ENCODE measurements at regions not wholly inside any gene's neighbourhood (a gene's known extent, or its start where the extent isn't known, plus 50 kb on each side); places are given as distances from the start of the nearest gene placed in this dataset.
"Not testable (repeated sequence)": the region's sequence is repeated elsewhere in the genome, so short reads cannot be mapped to it uniquely, and the experiment has no call there.

- H3K9me3 Mint-ChIP-seq (ENCODE audit: low read depth), result no peaks in the 10 kb centered on the region
- H3K4me1 Mint-ChIP-seq, result no peaks in the 10 kb centered on the region
- no peak overlapping the region for H3K4me3 Mint-ChIP-seq
- no peak for ATAC-seq
- H3K27ac Mint-ChIP-seq, result no peak overlapping the region
- CTCF ChIA-PET, result no interaction called here
- no peaks in the 10 kb centered on the region for H3K36me3 Mint-ChIP-seq
- H3K27me3 Mint-ChIP-seq, result no peaks in the 10 kb centered on the region
- no peak for DNase-seq
These were observed 100.7 kb upstream of the PTPRG start for GRCh38 chr3:61460636-61461035.

GRCh38 chr3:61463191-61463590, 98.2 kb upstream of the PTPRG start:
- no peak for ATAC-seq
- CTCF ChIA-PET, result no interaction called here
- H3K4me1 Mint-ChIP-seq, result no peaks in the 10 kb centered on the region

GRCh38 chr3:61464518-61465140, 96.7 kb upstream of the PTPRG start:
- Mint-ChIP-seq H3K4me1 (no peaks in the 10 kb centered on the region), H3K4me3 (no peak overlapping the region), H3K36me3 (no peaks in the 10 kb centered on the region), H3K27ac (no peak overlapping the region), H3K27me3 (no peaks in the 10 kb centered on the region), H3K9me3 (ENCODE audit: low read depth) (no peaks in the 10 kb centered on the region)
- CTCF ChIA-PET, result no interaction called here
- ATAC-seq (no peak), DNase-seq (no peak)

More at GRCh38 chr3:61463191-61463590, 98.2 kb upstream of the PTPRG start:
- no peak overlapping the region for H3K4me3 Mint-ChIP-seq
- no peaks in the 10 kb centered on the region for H3K36me3 Mint-ChIP-seq
- no peaks in the 10 kb centered on the region for H3K9me3 Mint-ChIP-seq (ENCODE audit: low read depth)
- H3K27me3 Mint-ChIP-seq, result no peaks in the 10 kb centered on the region
- DNase-seq, result no peak
- no peak overlapping the region for H3K27ac Mint-ChIP-seq

- CTCF ChIA-PET, result no interaction called here
- Mint-ChIP-seq H3K27ac (no peak overlapping the region), H3K9me3 (ENCODE audit: low read depth) (no peaks in the 10 kb centered on the region), H3K36me3 (no peaks in the 10 kb centered on the region), H3K4me3 (no peak overlapping the region), H3K4me1 (no peaks in the 10 kb centered on the region), H3K27me3 (no peaks in the 10 kb centered on the region)
- DNase-seq (no peak), ATAC-seq (no peak)
These were observed 95.0 kb upstream of the PTPRG start for GRCh38 chr3:61466357-61466756.

- DNase-seq, result no peak
- no peak overlapping the region for H3K27ac Mint-ChIP-seq
- H3K27me3 Mint-ChIP-seq, result no peaks in the 10 kb centered on the region
- no peak for ATAC-seq
- CTCF ChIA-PET, result interaction anchor here (1.0 kb wide), 1 partner anchor 10 kb away, joined by 4 read pairs; no protein-coding TSS in a partner anchor
- peaks cover 2% of the 10 kb centered on the region for H3K9me3 Mint-ChIP-seq (ENCODE audit: low read depth)
- H3K4me1 Mint-ChIP-seq, result no peaks in the 10 kb centered on the region
- no peaks in the 10 kb centered on the region for H3K36me3 Mint-ChIP-seq
- no peak overlapping the region for H3K4me3 Mint-ChIP-seq
These were observed 77.4 kb upstream of the PTPRG start for GRCh38 chr3:61483997-61484396.

GRCh38 chr3:61493339-61493738, 68.0 kb upstream of the PTPRG start:
- Mint-ChIP-seq H3K36me3 (no peaks in the 10 kb centered on the region), H3K27ac (no peak overlapping the region), H3K4me3 (no peak overlapping the region), H3K27me3 (no peaks in the 10 kb centered on the region), H3K9me3 (ENCODE audit: low read depth) (peaks cover 9% of the 10 kb centered on the region), H3K4me1 (no peaks in the 10 kb centered on the region)
- CTCF ChIA-PET, result no interaction called here
- no peak for ATAC-seq
- no peak for DNase-seq

- CTCF ChIA-PET, result interaction anchor here (1.4 kb wide), 1 partner anchor 11 kb away, joined by 4 read pairs; no protein-coding TSS in a partner anchor
- not testable (repeated sequence) for ATAC-seq; DNase-seq; H3K27me3 Mint-ChIP-seq; H3K9me3 Mint-ChIP-seq (ENCODE audit: low read depth); H3K4me3 Mint-ChIP-seq; H3K27ac Mint-ChIP-seq; H3K36me3 Mint-ChIP-seq; H3K4me1 Mint-ChIP-seq
These were observed 67.1 kb upstream of the PTPRG start for GRCh38 chr3:61494309-61494708.

- CTCF ChIA-PET, result no interaction called here
- Mint-ChIP-seq H3K27ac (no peak overlapping the region), H3K4me1 (no peaks in the 10 kb centered on the region), H3K36me3 (no peaks in the 10 kb centered on the region), H3K9me3 (ENCODE audit: low read depth) (peaks cover 5% of the 10 kb centered on the region), H3K4me3 (no peak overlapping the region), H3K27me3 (no peaks in the 10 kb centered on the region)
- ATAC-seq (no peak), DNase-seq (no peak)
These were observed 63.9 kb upstream of the PTPRG start for GRCh38 chr3:61497463-61497862.

GRCh38 chr3:61505197-61505596, 56.2 kb upstream of the PTPRG start:
- ATAC-seq (no peak), DNase-seq (no peak)
- Mint-ChIP-seq H3K36me3 (no peaks in the 10 kb centered on the region), H3K27me3 (no peaks in the 10 kb centered on the region), H3K27ac (no peak overlapping the region), H3K4me3 (no peak overlapping the region), H3K9me3 (ENCODE audit: low read depth) (peaks cover 9% of the 10 kb centered on the region), H3K4me1 (no peaks in the 10 kb centered on the region)
- CTCF ChIA-PET, result no interaction called here

GRCh38 chr3:61507946-61508345, 53.4 kb upstream of the PTPRG start:
- CTCF ChIA-PET, result no interaction called here
- no peak for ATAC-seq

More at GRCh38 chr3:61507946-61508345, 53.4 kb upstream of the PTPRG start:
- DNase-seq, result no peak
- Mint-ChIP-seq H3K9me3 (ENCODE audit: low read depth) (peaks cover 12% of the 10 kb centered on the region), H3K27me3 (no peaks in the 10 kb centered on the region), H3K27ac (no peak overlapping the region), H3K36me3 (no peaks in the 10 kb centered on the region), H3K4me1 (no peaks in the 10 kb centered on the region), H3K4me3 (no peak overlapping the region)
